ENCODE measurements at regions not wholly inside any gene's neighbourhood (a gene's known extent, or its start where the extent isn't known, plus 50 kb on each side); places are given as distances from the start of the nearest gene placed in this dataset.
A peak's percentile ranks its signal among the peaks of the same experiment; 100 is the strongest.

- no peak for DNase-seq
Observed at GRCh38 chr20:19956976-19957375, 60.2 kb upstream of the NAA20 start.

DNA sequence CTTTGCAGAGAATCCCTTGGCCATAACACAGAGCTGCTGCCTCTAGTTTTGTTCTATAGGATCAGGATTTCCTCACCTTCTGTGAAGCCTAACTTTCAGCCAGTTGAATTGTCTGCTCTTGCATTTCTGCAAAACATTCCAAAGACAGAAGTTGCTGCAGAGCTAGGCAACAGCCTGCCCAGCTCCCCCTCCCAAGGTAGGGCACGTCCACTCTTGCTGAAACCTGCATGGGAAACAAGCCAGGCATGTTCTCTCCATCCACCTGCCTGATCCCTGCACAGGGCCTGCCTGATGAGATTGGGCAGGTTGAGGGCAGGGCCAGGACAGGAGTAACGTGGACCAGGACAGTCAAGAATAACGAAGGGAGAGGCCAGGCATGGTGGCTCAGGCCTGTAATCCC is 58.9 kb upstream of the NAA20 start:
- DNase-seq, result no peak

GRCh38 chr20:19958928-19959327 is 58.2 kb upstream of the NAA20 start:
- DNase-seq, result no peak

- no peak for DNase-seq
Observed at GRCh38 chr20:19960745-19961144, 56.4 kb upstream of the NAA20 start.

DNA sequence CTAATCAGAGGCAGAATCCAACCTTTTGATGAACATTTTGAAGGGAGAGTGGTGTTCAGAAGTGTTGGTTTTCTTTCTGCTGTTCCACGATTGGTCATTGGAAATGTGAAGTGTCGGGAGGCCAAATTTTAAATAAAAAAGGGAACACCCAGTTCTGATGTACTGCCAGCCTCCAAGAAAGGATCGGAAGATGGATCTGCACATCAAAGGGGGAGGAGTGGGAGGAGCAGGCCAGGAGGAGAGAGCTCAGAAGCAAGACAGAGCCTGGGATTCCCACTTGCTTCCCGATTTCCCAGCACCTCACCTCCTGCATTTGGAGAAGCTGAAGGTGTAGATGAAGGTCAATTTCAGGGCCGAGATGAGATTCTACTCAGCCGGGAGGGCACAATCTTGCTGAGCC is 55.9 kb upstream of the NAA20 start:
- DNase-seq, result no peak

GRCh38 chr20:19962958-19963357 is 54.2 kb upstream of the NAA20 start:
- no peak for DNase-seq

GRCh38 chr20:19964289-19965265 is 52.6 kb upstream of the NAA20 start:
- peak; percentile 4 for DNase-seq

- no peak for DNase-seq
Observed at GRCh38 chr20:19966840-19967239, 50.3 kb upstream of the NAA20 start.

Measured in hematopoietic multipotent progenitor cell treated with erythropoietin and hydrocortisone succinate and interleukin-3 and kit ligand, for 4 days (in vitro differentiated cells).